ENCODE measurements at regions not wholly inside any gene's neighbourhood (a gene's known extent, or its start where the extent isn't known, plus 50 kb on each side); places are given as distances from the start of the nearest gene placed in this dataset.

DNA sequence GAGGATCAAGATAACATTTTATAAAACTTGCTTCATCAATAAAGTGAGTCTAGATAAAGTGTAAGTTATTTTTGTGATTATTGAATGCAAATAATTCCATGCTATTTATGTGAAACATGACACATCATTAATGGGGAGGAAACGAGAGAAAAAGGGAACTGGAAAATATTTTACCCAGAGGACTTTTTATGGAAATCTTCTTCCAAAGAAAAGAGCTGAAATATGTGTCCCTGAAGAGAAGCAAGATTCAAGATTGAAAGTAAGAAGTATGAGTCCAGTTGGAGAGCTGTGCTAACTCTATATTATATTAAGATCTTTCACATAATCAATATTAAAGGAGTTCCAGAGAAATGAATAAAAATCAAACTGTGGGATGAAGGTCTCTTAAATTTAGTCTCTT is 1361.8 kb downstream of the GATA3 start:
- TF ChIP-seq, protein P1, sequence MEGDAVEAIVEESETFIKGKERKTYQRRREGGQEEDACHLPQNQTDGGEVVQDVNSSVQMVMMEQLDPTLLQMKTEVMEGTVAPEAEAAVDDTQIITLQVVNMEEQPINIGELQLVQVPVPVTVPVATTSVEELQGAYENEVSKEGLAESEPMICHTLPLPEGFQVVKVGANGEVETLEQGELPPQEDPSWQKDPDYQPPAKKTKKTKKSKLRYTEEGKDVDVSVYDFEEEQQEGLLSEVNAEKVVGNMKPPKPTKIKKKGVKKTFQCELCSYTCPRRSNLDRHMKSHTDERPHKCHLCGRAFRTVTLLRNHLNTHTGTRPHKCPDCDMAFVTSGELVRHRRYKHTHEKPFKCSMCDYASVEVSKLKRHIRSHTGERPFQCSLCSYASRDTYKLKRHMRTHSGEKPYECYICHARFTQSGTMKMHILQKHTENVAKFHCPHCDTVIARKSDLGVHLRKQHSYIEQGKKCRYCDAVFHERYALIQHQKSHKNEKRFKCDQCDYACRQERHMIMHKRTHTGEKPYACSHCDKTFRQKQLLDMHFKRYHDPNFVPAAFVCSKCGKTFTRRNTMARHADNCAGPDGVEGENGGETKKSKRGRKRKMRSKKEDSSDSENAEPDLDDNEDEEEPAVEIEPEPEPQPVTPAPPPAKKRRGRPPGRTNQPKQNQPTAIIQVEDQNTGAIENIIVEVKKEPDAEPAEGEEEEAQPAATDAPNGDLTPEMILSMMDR (IDR thresholded peaks at IDR 0.05; ENCODE audit: insufficient read depth, low read length) = no peak
- no peak for TF ChIP-seq POLR2AphosphoS5 (IDR thresholded peaks at IDR 0.05; ENCODE audit: low read depth)
- TF ChIP-seq, protein P2, sequence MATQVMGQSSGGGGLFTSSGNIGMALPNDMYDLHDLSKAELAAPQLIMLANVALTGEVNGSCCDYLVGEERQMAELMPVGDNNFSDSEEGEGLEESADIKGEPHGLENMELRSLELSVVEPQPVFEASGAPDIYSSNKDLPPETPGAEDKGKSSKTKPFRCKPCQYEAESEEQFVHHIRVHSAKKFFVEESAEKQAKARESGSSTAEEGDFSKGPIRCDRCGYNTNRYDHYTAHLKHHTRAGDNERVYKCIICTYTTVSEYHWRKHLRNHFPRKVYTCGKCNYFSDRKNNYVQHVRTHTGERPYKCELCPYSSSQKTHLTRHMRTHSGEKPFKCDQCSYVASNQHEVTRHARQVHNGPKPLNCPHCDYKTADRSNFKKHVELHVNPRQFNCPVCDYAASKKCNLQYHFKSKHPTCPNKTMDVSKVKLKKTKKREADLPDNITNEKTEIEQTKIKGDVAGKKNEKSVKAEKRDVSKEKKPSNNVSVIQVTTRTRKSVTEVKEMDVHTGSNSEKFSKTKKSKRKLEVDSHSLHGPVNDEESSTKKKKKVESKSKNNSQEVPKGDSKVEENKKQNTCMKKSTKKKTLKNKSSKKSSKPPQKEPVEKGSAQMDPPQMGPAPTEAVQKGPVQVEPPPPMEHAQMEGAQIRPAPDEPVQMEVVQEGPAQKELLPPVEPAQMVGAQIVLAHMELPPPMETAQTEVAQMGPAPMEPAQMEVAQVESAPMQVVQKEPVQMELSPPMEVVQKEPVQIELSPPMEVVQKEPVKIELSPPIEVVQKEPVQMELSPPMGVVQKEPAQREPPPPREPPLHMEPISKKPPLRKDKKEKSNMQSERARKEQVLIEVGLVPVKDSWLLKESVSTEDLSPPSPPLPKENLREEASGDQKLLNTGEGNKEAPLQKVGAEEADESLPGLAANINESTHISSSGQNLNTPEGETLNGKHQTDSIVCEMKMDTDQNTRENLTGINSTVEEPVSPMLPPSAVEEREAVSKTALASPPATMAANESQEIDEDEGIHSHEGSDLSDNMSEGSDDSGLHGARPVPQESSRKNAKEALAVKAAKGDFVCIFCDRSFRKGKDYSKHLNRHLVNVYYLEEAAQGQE (IDR thresholded peaks at IDR 0.05; ENCODE audit: insufficient replicate concordance, low read depth) = no peak
- no peak for TF ChIP-seq GABPA (IDR thresholded peaks at IDR 0.05; ENCODE audit: low read depth)

Data from HL-60 (cell line).